NCI-H2107 (cell line): ENCODE measurements at regions not wholly inside any gene's neighbourhood (a gene's known extent, or its start where the extent isn't known, plus 50 kb on each side); places are given as distances from the start of the nearest gene placed in this dataset.

Experiments
- DNase-seq: peaks from one replicate; lab custom pipeline; 2025; lab: John Stamatoyannopoulos, UW

DNA sequence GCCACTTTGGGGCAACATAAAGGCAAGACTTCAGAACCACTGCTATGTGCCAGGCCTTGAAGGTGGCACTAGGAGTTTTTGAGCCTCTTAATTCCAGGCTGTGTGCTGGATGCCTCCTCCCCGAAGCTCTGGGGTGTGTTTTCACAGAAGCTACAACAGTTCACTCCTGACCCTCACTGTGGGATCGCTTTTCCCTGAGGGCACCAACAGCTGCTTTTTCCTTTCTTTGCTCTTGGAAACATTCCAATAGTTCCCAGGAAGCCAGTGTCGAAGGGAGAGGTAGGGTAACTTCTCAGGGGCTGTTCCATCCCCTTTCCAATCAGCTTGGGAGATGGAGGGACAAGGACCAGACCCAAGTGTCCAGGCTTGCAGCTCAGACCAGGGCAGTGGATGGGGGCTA, 153.4 kb downstream of the C1orf94 start:
- no peak for DNase-seq

DNA sequence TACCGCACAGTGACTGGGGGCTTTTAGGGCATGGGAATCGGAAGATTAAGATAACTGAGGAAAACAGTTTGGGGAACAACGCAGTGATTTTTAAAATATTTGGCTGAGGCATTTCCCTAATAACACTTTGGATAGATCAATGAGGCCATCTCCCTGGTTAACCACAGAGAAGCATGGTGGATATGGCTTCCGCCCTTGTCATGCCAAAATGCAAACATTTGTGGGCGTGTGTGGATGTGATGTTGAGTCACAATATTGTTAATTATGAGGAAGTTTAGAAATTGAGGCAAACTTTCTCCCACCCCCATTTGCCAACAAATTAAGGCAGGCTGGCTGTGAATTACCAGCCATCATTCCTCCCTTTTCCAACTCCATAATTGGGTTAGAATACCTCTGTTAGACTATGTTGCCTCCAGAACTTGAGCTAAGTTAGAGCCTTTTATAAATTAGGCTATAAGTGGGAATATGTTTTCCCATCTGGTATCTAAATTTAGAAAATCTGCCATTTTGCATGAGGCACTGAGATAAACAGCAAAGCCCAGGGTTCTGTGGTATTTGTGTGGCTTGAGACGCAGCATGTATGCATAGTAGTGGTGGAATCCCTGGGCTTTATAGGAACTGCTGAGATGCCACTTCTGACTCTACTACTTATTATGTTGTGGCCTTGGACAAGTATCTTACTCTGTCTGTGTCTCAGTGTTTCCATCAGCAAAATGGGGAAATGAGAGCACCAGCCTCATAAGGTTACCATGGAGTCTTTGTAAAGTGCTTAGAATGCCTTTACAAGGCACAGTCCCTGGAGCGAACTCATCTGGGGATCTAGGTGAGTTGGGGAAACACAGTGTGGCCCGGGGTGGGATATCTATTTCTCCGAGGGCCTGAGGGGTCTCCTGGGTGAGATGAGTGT, 154.6 kb downstream of the C1orf94 start:
- no peak for DNase-seq

DNA sequence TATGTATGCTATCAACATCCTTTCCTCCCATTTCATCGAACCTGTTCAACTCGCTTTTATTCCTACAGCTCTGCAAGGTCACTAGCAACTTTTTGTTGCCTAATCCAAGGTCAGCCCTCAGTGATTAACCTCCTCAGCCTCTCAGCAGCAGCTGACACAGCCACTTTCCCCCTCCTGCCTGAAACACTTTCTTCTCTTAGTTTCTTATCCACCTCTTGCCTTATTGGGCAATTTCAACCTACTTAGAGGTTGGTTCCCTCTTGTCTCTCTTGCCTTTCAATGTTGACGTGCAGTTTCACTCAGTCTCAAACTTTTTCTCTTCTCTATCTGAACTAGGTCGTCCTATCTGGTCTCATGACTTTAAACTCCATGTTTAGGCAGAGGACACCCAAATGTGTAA, 156.3 kb downstream of the C1orf94 start:
- no peak for DNase-seq

DNA sequence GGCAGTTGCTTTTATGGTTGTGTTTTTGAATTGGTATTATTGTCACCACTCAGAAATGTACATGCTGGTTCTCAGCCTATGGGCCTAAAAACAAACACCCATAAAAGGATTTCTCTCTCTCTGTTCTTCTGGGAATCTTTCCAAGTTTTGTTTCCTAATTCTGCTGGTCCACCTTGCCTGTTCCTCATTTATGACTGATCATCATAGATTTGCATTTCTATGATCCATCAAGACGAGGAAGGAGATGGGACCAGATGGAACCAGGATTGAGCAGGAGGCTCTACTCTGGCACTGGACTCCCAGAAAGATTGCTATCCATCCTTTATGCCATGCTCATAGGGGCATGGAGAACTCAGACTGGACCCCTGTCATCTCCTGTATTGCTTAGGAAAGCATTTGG, 162.2 kb downstream of the C1orf94 start:
- no peak for DNase-seq

DNA sequence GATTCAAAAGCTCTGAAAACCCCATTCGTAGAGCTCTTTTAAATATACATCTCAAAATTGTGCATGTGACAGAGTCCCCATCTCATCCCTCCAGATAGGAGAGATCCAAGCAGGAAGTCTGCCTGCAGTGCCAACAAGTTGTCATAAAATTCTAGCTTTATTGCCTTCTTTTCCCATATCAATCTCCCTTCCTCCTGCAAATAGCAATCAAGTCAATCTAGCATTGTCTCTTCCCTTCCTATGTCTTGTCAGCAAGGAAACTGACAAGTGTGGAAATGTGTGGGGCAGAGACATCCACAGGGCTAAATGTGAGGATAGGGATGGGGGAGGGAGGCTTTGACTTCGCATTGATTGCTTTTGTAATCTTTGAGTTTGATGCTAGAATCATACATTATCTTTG, 165.2 kb downstream of the C1orf94 start:
- no peak for DNase-seq

DNA sequence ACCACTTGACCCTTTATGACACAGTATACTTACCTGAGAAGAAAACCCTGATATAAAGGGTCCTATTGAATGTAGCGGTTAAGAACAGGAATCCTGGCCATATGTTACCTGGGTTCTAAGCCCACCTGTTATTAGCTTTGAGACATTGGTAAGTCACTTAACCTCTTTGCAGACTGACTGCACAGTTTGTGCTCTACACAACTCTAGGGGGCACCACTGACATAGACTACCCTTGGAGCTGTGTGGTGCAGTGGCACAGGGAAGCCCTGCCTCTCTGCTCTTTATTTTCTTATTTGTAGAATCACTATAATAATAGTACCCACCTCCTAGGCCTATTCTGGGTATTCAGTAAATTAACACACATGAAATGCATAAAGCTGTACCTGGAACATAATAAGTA, 165.6 kb downstream of the C1orf94 start:
- no peak for DNase-seq

DNA sequence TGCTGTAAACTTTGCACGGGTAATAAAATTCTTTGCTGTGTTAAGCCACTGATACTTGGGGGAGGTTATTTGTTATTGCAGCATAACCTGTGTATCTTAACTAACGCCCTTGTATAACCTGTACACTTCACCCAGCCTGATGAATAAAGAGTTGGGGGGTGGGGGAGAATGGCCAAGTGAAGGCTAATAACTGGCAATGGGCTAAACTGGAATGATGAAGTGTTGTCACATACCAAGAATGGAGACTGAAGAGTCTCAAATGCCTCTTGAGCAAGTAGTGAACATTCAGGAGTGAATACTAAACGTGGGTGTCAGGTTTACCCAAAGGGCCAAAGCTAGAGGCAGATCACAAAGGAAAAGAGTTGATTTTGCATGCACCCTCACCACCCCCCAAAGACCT, 169.4 kb downstream of the C1orf94 start:
- no peak for DNase-seq

DNA sequence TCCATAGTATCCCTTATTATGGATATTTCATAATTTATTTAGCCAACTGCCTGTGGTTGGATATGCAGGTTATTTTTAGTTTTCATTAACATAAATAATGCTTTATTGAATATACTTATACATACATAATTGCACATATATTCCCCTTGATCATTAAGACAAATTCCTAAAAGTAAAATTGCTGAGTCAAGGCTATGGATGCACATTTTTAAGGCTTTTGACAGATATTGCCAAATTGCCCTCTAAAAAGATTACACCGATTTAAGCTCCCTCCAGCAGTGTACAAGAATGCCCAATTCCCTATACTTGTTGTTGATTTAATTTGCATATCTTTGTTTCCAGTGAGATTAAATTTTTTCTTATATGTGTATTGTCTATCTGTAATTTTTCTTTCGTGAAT, 176.7 kb downstream of the C1orf94 start:
- DNase-seq = no peak

DNA sequence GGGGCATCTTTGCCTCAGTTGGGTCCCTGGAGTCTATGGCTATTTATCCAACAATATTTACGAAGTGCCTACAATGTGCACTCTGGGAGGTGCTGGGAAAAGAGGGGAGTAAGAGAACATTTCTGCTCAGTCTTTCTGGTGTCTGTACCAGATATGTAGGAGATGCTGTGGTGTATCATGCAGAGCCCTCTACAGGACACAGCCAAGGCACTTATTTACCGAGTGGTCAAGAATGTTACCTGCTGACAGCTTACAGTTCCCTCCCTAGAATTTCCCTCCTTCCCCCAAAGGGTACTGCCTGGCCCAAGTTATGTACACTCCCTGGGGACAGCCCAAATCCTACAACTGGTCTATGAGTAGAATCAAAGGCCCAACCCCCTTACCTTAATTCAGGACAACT, 177.7 kb downstream of the C1orf94 start:
- no peak for DNase-seq

DNA sequence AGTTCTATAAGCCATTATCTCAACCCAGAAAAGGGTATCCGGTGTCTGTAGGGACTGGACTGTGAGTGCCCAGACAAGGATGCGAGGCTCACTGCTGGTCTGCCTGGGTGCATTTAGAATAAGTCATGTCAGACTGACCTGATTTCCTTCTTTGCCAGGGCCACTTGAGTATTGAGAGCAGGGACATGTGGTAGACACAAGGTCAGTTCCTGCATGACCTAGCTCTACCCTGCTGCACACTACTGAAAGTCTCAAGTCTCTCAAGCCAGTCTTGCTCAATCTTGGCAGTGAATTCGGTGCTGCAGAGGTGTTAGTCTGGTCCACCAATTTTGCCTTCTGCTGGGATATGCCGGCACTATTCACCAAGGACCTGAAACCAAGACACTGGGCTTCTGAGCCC, 180.1 kb downstream of the C1orf94 start:
- DNase-seq = no peak

DNA sequence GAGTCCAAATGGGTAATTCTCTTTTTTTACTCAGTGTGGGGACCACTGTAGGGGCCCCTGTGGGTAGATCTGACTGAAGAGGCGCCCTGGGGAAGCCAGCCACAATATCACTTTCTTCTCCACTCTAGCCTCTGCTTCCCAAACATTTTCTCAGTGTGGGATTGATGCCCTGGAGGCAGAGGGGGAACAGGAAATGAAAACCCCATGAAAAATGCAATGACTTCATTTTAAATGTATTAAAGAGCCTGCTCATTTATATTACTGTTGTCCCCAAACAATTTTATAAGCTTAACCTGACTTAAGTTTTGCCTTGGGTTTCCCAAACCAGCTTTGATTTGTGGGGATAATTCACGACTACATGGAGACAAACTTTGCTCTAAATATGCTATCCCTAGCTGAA, 181.9 kb downstream of the C1orf94 start:
- DNase-seq = no peak

DNA sequence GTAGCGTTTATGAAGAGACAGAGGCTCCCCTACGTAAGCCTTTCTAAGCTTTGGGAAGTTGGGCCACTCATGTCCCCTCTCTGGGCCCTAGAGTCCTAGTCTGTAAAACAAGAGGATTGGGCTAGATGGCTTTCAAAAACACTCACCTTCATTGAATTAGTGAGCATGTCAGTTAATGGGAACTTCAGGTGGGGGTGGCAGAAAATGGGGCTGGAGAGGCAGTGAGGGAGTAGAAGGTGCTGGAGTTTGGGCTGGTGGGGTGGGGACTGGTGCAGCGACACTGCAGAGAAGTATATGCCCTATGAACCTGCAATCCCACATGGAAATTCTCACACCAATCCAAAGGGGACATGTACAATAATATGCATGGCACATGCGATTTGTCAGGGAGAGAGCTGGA, 182.7 kb downstream of the C1orf94 start:
- DNase-seq = no peak

DNA sequence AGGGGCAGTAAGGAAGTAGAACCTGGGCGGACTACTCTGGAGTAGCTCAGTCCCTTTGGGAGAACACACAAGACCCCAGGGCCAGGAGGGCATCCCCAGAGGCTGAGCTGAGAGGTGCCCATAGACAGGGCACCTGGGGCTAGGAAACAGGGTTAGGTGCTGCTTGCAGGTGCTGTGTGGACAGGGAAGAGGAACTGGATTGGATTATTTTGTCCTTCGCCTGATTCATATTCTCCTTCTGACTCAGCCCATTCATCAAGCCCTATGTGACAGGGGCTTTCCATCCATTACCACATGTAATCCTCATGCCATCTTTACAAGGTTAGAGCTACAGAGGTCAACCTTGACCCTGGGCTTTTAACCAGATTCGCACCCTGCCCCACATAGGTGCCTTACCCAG, 183.9 kb downstream of the C1orf94 start:
- no peak for DNase-seq

DNA sequence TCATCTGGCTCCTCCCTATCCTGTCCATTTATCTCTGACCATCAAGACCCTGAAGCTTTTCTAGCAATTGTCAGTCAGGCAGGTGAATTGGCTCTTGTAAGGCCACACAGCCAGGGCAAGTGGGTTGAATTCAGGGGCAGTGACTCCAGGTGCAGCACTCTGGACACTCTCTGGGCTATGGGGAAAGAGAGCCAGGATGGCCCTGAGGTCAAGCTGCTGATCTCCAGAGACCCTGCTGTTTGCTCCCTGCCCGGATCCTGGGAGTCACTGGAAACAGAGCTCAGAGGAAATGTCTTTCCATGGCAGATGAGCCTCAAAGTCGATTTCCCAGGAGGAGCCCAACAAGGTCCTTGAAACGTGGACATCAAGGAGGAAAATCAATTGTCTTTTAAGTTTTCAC, 184.4 kb downstream of the C1orf94 start:
- no peak for DNase-seq

DNA sequence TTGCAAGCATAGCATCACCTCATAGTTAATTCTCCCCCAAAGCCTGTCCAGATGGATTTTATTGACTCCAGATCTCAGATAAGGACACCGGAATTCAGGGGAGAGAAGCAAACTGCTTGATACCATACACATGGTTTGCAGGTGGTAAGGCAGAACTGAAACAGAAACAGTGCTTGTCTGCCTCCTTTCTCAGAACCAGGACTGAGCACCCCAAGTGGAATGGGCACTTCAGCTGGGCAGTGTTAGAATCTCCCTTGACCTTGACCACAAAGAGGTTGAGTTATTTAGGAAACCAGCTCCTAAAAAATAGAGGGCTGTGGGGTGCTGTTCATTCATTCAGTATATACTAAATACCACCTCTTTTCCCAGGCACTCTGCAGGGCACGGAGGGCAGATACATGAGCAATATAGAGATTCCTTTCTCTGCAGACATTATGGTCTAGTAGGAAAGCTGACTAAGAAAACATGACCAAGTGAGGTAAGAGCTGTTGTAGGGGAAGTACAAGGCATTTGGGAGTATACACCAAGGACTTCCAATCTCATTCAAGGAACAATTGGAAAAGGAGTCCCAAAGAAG, 185.2 kb downstream of the C1orf94 start:
- DNase-seq = no peak

DNA sequence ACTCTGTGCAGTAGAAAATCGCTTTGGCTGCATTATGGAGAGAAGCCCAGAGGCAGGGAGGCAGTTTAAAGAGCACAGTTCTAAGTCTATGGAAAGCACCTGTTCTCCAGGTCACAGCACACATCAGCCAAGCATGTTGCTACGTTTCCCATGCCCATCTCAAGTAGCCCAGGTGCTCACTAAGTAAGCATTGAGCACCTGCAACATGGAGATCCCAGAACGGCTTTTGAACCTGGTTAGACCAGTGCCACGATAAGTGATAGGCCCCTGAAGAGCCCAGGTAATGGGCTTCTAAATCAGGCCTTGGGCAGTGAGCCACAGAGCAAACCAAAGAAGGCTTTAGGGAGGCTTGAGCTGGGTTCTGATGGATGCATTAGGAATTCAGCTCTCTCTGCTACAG, 186.2 kb downstream of the C1orf94 start:
- DNase-seq = no peak

DNA sequence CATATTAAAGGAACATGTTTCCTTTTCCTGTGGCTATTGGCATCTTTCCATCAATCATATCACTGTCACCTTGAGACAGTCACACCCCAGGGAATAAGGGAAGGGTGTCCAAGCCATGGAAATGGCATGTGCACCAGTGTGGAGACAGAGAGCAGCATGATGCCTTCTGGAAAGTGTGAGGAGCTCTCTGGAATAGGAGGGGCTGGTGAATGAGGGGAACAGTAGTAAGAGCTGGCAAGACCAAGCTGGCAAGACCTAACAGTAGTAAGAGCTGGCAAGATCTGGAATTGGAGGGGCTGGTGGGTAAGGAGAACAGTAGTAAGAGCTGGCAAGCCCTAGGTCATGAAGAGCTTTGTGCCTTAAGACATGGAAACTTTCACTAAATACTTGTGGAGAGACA, 186.7 kb downstream of the C1orf94 start:
- DNase-seq = no peak

DNA sequence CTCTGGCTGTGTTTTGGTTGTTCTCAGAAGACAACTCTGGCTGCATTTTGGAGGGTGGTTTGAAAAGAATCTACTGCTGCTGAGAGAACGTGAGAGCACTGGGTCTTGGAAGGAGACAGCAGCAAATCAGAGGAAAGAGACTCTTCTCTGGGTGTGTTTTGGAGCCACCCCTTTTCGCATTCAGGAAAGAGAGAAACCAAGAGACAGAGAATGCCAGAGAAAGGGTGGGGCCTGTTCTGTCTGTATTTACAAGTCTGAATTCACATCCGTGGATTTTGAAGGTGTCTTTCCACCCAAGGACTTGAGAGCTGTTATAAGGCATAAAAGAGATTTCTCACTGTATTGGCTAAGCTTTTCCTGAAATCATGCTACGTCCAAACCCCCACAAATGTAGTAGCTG, 187.2 kb downstream of the C1orf94 start:
- no peak for DNase-seq

DNA sequence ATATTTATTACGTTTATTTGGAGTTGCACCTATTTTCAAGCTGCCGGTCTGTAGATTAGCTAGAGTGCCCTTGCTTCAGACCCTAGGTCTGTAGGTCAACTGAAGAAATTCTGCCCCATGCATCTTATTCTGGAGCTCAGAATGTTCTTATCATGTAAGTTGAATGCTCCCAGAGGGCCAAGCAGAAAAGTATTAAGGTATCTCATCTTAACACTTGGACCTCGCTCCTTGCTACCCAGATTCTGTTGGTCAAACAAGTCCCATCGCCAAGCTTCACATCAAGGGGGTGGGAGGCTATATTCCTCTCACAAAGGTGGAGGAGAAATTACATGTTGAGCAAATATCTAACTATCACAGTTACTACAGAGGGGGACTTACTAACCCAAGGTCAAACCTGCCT, 187.7 kb downstream of the C1orf94 start:
- no peak for DNase-seq

DNA sequence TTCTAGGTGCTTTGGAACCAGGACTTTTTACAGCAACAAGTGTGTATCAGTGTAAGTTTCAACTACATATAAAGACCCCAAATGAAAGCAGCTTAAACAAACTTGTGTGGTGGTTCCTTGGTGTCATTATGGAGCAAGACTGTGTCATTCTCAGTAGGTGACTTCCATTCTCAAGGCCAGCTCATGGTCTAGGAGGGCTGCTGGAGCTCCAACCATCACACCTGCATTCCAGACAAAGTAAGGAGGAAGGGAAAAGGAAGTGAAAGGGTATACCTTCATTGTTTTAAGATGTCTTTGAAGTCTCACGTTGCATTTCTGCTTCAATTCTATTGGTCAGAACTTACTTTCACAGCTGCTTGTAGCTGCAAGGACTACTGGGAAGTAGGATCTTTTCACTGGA, 188.6 kb downstream of the C1orf94 start:
- no peak for DNase-seq

DNA sequence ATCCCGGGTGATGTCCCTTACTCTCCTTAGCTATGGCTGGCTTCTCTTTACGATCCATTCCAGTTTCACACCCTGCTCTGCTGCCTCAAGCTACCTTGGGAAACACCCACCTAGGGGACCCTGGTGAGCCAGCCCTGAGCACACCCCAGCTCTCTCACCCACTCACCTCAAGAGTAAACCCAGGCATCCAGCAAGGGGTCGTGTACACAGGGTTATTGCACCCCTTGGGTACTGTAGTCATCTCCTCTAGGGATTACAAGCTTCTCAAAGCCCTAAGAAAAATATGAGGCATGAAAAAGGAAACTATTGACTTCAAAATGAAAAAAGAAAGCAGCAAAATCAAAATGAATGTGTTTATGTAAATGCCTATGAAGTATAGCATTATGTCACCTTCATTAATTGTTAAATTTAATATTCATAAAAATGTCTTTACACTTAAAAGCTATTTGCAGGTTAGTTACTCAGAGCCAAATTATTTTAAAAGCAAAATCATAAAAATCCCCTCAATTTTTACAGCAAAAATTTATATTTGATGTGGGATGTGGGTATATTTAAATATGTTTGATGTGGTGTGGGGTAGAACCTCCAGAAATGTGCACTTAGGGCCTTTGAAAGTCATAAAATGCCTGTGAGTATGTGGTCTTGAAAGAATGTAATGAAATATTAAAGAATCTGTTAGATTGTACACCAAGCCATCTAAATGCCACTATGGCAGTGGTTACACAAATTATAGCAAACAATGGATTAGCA, 190.3 kb downstream of the C1orf94 start:
- no peak for DNase-seq

DNA sequence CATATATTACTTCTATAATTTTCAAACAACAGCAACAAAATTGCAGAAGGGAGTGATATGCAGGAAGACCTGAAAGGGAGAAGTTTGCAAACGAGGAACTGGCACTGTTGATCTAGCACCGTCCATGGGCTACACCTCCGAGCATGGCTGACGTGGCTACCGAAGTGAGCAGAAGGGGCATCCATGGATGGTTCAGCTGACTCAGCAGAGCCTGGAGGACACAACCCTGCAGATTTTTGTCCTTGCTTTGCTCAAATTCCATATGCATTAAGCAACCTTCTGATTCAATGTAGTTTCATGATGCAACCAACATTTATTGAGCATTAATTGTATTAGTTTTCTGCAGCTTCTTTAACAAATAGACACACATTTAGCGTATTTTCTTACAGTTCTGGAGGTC, 191.2 kb downstream of the C1orf94 start:
- no peak for DNase-seq
